Calu3 (cell line): ENCODE measurements at regions not wholly inside any gene's neighbourhood (a gene's known extent, or its start where the extent isn't known, plus 50 kb on each side); places are given as distances from the start of the nearest gene placed in this dataset.

Experiments used
- BruUV-seq: library from RNA; stranded (reverse); fragments of 400-500 nt; replicated peaks from 2 replicates; lab custom pipeline; 2021; lab: Mats Ljungman, UMichigan
- CTCF ChIA-PET: fragments of 300-600 bp; sonication (Branson Sonifier 250); formaldehyde crosslinking; loops from one replicate; lab custom pipeline; 2022; ENCODE audit warnings: antibody characterized with exemption; lab: Charles Lee
- DNase-seq: peaks from one replicate; pipeline ENCODE4 v3.0.0; 2022
- H3K27ac Mint-ChIP-seq: one replicate; pipeline ENCODE4 v1.8.0; 2022; ENCODE audit warnings: mixed read lengths; ENCODE audit not compliant: unreplicated experiment
- H3K27me3 Mint-ChIP-seq: one replicate; pipeline ENCODE4 v1.8.0; 2022; ENCODE audit warnings: mixed read lengths; ENCODE audit not compliant: unreplicated experiment
- H3K36me3 Mint-ChIP-seq: one replicate; pipeline ENCODE4 v1.8.0; 2022; ENCODE audit warnings: mild to moderate bottlenecking, moderate library complexity, mixed read lengths; ENCODE audit not compliant: insufficient read depth, unreplicated experiment
- H3K4me1 Mint-ChIP-seq: one replicate; pipeline ENCODE4 v1.8.0; 2022; ENCODE audit warnings: mild to moderate bottlenecking, low read depth, mixed read lengths; ENCODE audit not compliant: unreplicated experiment
- H3K4me3 Mint-ChIP-seq: one replicate; pipeline ENCODE4 v1.8.0; 2022; ENCODE audit warnings: mild to moderate bottlenecking, low read depth, moderate library complexity, mixed read lengths; ENCODE audit not compliant: unreplicated experiment
- H3K9me3 Mint-ChIP-seq: one replicate; pipeline ENCODE4 v1.8.0; 2022; ENCODE audit warnings: low read depth, mixed read lengths; ENCODE audit not compliant: unreplicated experiment
- CTCF ChIP-seq: fragments of 200-600 bp; IDR thresholded peaks from one replicate; pipeline ENCODE4 v1.8.0; 2022; ENCODE audit warnings: antibody characterized with exemption; ENCODE audit not compliant: unreplicated experiment
- intact Hi-C: fragments of 100-400 bp; cut with micrococcal nuclease; formaldehyde crosslinking; loops from one replicate; pipeline ENCODE4 v1.10.0; 2022; ENCODE audit not compliant: unreplicated experiment

- BruUV-seq: no TSS peak
- H3K36me3 Mint-ChIP-seq: peaks cover 4% of the 10 kb centered on the region
- DNase-seq: no peak
- H3K4me3 Mint-ChIP-seq: no peak overlapping the region
- no peak overlapping the region for H3K27ac Mint-ChIP-seq
- no peak for TF ChIP-seq CTCF
- no peaks in the 10 kb centered on the region for H3K4me1 Mint-ChIP-seq
- no peaks in the 10 kb centered on the region for H3K27me3 Mint-ChIP-seq
- CTCF ChIA-PET: no interaction called here
- H3K9me3 Mint-ChIP-seq: peaks cover under 1% of the 10 kb centered on the region
- intact Hi-C loops: no loop called here
Measured at GRCh38 chr10:83677795-83678194, 461.5 kb upstream of the GHITM start.

GRCh38 chr10:83678850-83679249 is 460.5 kb upstream of the GHITM start:
- Mint-ChIP-seq H3K9me3 (no peaks in the 10 kb centered on the region), H3K36me3 (peaks cover 4% of the 10 kb centered on the region), H3K4me1 (no peaks in the 10 kb centered on the region), H3K27me3 (no peaks in the 10 kb centered on the region), H3K4me3 (no peak overlapping the region), H3K27ac (no peak overlapping the region)
- no peak for TF ChIP-seq CTCF
- DNase-seq: no peak
- CTCF ChIA-PET: no interaction called here
- intact Hi-C loops: no loop called here
- no TSS peak for BruUV-seq

- no peak for DNase-seq
- peaks cover 2% of the 10 kb centered on the region for H3K9me3 Mint-ChIP-seq
- intact Hi-C loops: no loop called here
- BruUV-seq: no TSS peak
- no peaks in the 10 kb centered on the region for H3K36me3 Mint-ChIP-seq
- H3K4me1 Mint-ChIP-seq: no peaks in the 10 kb centered on the region
- CTCF ChIA-PET: no interaction called here
- H3K4me3 Mint-ChIP-seq: no peak overlapping the region
- TF ChIP-seq CTCF: no peak
- H3K27me3 Mint-ChIP-seq: no peaks in the 10 kb centered on the region
- H3K27ac Mint-ChIP-seq: no peak overlapping the region
Measured at GRCh38 chr10:83680470-83680891, 458.8 kb upstream of the GHITM start.

GRCh38 chr10:83682414-83682813 is 456.9 kb upstream of the GHITM start:
- CTCF ChIA-PET: no interaction called here
- Mint-ChIP-seq H3K27ac (no peak overlapping the region), H3K4me3 (no peak overlapping the region), H3K4me1 (no peaks in the 10 kb centered on the region), H3K27me3 (no peaks in the 10 kb centered on the region), H3K36me3 (no peaks in the 10 kb centered on the region), H3K9me3 (peaks cover 2% of the 10 kb centered on the region)
- no peak for DNase-seq
- intact Hi-C loops: no loop called here
- no TSS peak for BruUV-seq
- no peak for TF ChIP-seq CTCF

- H3K4me1 Mint-ChIP-seq: no peaks in the 10 kb centered on the region
- H3K4me3 Mint-ChIP-seq: no peak overlapping the region
- BruUV-seq: no TSS peak
- peaks cover 2% of the 10 kb centered on the region for H3K9me3 Mint-ChIP-seq
- H3K27ac Mint-ChIP-seq: no peak overlapping the region
- intact Hi-C loops: no loop called here
- TF ChIP-seq CTCF: no peak
- H3K27me3 Mint-ChIP-seq: no peaks in the 10 kb centered on the region
- H3K36me3 Mint-ChIP-seq: no peaks in the 10 kb centered on the region
- CTCF ChIA-PET: no interaction called here
- no peak for DNase-seq
Measured at GRCh38 chr10:83685458-83685857, 453.9 kb upstream of the GHITM start.
